ENCODE measurements at regions not wholly inside any gene's neighbourhood (a gene's known extent, or its start where the extent isn't known, plus 50 kb on each side); places are given as distances from the start of the nearest gene placed in this dataset.
A peak's percentile ranks its signal among the peaks of the same experiment; 100 is the strongest.

DNA sequence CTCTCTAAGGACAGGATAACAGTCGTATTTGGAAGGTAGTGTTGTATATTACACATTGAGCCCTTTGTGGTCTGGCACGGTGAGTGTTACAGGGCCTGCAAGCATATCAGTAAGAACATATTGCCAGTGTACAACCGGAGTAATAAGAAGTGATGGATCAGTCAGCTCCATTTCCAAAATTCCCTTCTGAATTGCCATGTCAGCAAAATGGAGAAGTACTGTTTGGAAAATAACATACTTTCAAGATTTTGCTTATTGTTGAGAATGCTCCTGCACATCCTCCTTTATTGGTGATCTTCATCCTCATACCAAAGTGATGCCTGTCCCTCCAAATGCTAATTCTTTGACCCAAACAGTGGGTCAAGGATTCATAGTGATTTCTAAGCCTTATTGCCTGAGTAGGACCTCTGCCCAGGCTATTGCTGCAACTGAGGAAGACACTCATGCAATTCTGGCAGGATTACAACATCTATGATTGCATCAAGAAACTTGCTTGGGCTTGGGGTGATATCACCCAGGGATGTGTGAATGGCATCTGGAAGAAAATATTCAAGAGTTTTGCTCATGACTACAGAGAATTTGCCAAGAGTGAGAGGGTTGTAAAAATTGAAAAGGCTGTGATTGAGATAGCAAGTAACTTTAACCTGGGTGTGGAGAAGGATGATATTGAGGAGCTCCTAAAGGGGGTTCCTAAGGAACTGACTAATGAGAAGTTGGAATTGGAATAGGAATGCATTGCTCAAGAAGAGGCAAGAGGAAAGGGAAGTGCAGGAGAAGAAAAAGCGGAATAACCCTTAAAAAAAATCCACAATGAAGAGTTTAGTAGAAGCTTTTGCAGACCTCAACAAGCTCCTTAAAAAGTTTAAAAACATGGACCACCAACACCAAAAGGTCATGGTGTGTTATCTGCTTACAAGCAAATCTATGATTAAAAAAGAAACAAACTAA, 452.2 kb upstream of the SORCS1 start:
- no peak overlapping the region for H3K9ac ChIP-seq (ENCODE audit: extremely low read depth, insufficient read length, low read length)
- no peak overlapping the region for H3K27ac ChIP-seq (ENCODE audit: insufficient read length, low read depth, low read length)
- H4K8ac ChIP-seq (replicated peaks; ENCODE audit: insufficient read length, low read depth, low read length), result no peak overlapping the region
- no peak overlapping the region for H3K23ac ChIP-seq (ENCODE audit: insufficient read length, low read depth, low read length)
- TF ChIP-seq, protein P1, sequence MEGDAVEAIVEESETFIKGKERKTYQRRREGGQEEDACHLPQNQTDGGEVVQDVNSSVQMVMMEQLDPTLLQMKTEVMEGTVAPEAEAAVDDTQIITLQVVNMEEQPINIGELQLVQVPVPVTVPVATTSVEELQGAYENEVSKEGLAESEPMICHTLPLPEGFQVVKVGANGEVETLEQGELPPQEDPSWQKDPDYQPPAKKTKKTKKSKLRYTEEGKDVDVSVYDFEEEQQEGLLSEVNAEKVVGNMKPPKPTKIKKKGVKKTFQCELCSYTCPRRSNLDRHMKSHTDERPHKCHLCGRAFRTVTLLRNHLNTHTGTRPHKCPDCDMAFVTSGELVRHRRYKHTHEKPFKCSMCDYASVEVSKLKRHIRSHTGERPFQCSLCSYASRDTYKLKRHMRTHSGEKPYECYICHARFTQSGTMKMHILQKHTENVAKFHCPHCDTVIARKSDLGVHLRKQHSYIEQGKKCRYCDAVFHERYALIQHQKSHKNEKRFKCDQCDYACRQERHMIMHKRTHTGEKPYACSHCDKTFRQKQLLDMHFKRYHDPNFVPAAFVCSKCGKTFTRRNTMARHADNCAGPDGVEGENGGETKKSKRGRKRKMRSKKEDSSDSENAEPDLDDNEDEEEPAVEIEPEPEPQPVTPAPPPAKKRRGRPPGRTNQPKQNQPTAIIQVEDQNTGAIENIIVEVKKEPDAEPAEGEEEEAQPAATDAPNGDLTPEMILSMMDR (conservative IDR thresholded peaks at IDR 0.05), result no peak
- no peak overlapping the region for H3K4me2 ChIP-seq (ENCODE audit: insufficient read depth, insufficient read length, low read length)
- no peak overlapping the region for H2BK15ac ChIP-seq (ENCODE audit: low read depth, low read length)
- H3K4me1 ChIP-seq (ENCODE audit: insufficient read depth, low read length), result no peaks in the 10 kb centered on the region
- H3K79me1 ChIP-seq (ENCODE audit: insufficient read depth, low read depth, low read length, poor library complexity, severe bottlenecking), result no peaks in the 10 kb centered on the region
- no CpG with 5 or more reads among the region's 4 CpGs for WGBS (ENCODE audit: extremely low coverage, insufficient read length, low lambda C conversion rate)
- no peak overlapping the region for H3K14ac ChIP-seq (ENCODE audit: insufficient read depth, low read length)
- H2AK5ac ChIP-seq (ENCODE audit: insufficient read length, low read length), result no peak overlapping the region
- H3K56ac ChIP-seq (ENCODE audit: insufficient read length, low read depth, low read length), result no peak overlapping the region
- no peaks in the 10 kb centered on the region for H3K27me3 Mint-ChIP-seq (ENCODE audit: low read depth)
- H3K79me2 ChIP-seq (ENCODE audit: insufficient read depth, low read length), result no peaks in the 10 kb centered on the region
- no peak overlapping the region for H2AFZ ChIP-seq (ENCODE audit: low read length)
- H2BK120ac ChIP-seq (ENCODE audit: low read depth, low read length, poor library complexity, severe bottlenecking), result no peak overlapping the region
- no peak overlapping the region for H3K4ac ChIP-seq (ENCODE audit: low read depth, low read length)
- H3K9me3 ChIP-seq (ENCODE audit: control insufficient read depth, low read depth, low read length), result no peaks in the 10 kb centered on the region
- H3T11ph ChIP-seq (ENCODE audit: low read length), result no peak overlapping the region
- no peaks in the 10 kb centered on the region for H3K23me2 ChIP-seq (ENCODE audit: insufficient read length, low read depth, low read length, poor library complexity, severe bottlenecking)
- no peaks in the 10 kb centered on the region for H3K9me3 Mint-ChIP-seq
- H3K4me3 Mint-ChIP-seq, result no peak overlapping the region
- H3K18ac ChIP-seq (ENCODE audit: insufficient read length, low read depth, low read length), result no peak overlapping the region
- no peak overlapping the region for H2BK20ac ChIP-seq (ENCODE audit: low read depth, low read length, poor library complexity, severe bottlenecking)
- H4K20me1 ChIP-seq (ENCODE audit: control insufficient read depth, insufficient read depth, insufficient read length), result no peaks in the 10 kb centered on the region
- no peaks in the 10 kb centered on the region for H3K27me3 ChIP-seq (ENCODE audit: insufficient read depth, low read length)
- no peak overlapping the region for H4K91ac ChIP-seq (ENCODE audit: insufficient read length, low read depth, low read length)
- H4K5ac ChIP-seq (ENCODE audit: insufficient read length, low read depth, low read length), result no peak overlapping the region
- H3K27ac Mint-ChIP-seq, result peak overlapping the region in 1 of 3 experiments; percentile 31; a peak in 1 of 7 replicates
- H3K4me1 Mint-ChIP-seq, result peaks cover 5 to 11% of the 10 kb centered on the region in 2 experiments
- no peak overlapping the region for H2BK5ac ChIP-seq (ENCODE audit: insufficient read length, low read length)
- no peak for DNase-seq
- no peaks in the 10 kb centered on the region for H3K36me3 Mint-ChIP-seq (ENCODE audit: insufficient read depth in 1 of 3, low read depth in 3 of 3)
- H2BK12ac ChIP-seq (ENCODE audit: insufficient read length, low read depth, low read length), result no peak overlapping the region

Data from H9 (cell line).